ENCODE measurements at regions not wholly inside any gene's neighbourhood (a gene's known extent, or its start where the extent isn't known, plus 50 kb on each side); places are given as distances from the start of the nearest gene placed in this dataset.
A peak's percentile ranks its signal among the peaks of the same experiment; 100 is the strongest.

DNA sequence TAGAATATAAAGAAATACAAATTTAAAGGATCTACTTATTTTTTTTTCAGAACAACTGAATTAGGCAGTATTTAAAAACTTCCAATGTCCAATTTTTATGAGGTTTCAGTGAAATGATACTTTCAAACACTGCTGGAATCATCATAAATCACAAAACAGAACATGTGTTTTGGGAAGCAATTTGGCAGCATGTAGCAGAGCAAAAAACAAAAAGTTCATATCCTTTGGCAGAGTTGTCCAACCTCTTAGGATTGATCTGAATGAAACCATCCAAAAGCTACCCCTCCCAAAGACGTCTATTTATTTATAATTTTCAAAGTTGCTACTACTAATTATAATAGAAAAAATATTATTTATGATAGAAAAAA is 192.4 kb upstream of the PUM3 start:
- TF ChIP-seq CTCF (IDR thresholded peaks at IDR 0.05; ENCODE audit: insufficient read depth, low read length, severe bottlenecking), result no peak
- Histone ChIP-seq H3K4me3 (ENCODE audit: low read depth, low read length) (no peak overlapping the region), H3K36me3 (ENCODE audit: control insufficient read depth, insufficient read depth, low read length) (no peaks in the 10 kb centered on the region), H3K27me3 (ENCODE audit: control insufficient read depth, insufficient read depth, low read length) (no peaks in the 10 kb centered on the region)
- DNase-seq (ENCODE audit: low read depth) (no peak), FAIRE-seq (no peak)

DNA sequence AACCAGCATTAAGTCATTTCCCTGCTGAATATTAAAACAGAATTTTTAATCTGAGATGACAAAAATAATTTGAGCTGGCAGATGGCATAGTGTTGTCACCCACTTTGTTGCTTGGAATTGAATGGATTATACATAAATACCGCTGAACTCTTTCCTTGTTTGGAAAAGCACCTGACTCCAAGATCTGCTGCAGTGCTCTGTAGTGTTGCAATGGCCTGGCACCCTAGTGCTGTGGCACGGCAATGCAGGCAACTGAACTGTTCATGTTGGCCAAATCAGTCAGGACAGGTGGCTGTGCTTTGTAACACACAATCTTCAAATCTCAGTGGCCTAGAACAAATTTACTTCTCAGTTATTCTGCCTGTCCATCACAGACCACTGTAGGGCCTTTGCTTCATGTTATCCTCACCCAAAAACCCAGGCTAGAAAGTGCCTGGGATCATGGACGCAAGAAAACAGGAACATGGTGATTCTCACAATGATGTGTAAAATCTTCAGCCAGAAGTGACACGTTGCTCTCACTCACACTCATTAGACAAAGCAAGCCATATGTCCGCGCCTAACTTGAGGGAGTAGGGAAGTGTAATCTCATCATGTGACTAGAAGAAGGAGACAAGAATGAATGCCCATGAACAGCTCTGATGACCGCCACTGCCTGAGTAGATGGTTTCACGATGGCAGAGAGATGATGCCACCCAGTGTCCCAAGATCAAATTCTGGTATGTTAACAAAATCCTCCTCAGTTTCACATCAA is 191.9 kb upstream of the PUM3 start:
- no peaks in the 10 kb centered on the region for H3K27me3 ChIP-seq (ENCODE audit: control insufficient read depth, insufficient read depth, low read length)
- DNase-seq (ENCODE audit: low read depth) (no peak), FAIRE-seq (no peak)
- no peaks in the 10 kb centered on the region for H3K36me3 ChIP-seq (ENCODE audit: control insufficient read depth, insufficient read depth, low read length)
- no peak for TF ChIP-seq CTCF (IDR thresholded peaks at IDR 0.05; ENCODE audit: insufficient read depth, low read length, severe bottlenecking)
- no peak overlapping the region for H3K4me3 ChIP-seq (ENCODE audit: low read depth, low read length)

- no peak for TF ChIP-seq CTCF (IDR thresholded peaks at IDR 0.05; ENCODE audit: insufficient read depth, low read length, severe bottlenecking)
- Histone ChIP-seq H3K27me3 (ENCODE audit: control insufficient read depth, insufficient read depth, low read length) (no peaks in the 10 kb centered on the region), H3K36me3 (ENCODE audit: control insufficient read depth, insufficient read depth, low read length) (no peaks in the 10 kb centered on the region), H3K4me3 (ENCODE audit: low read depth, low read length) (no peak overlapping the region)
- DNase-seq (ENCODE audit: low read depth), result no peak
- FAIRE-seq, result no peak
These were observed 189.0 kb upstream of the PUM3 start for GRCh38 chr9:3032898-3033297.

- Histone ChIP-seq H3K4me3 (ENCODE audit: low read depth, low read length) (no peak overlapping the region), H3K27me3 (ENCODE audit: control insufficient read depth, insufficient read depth, low read length) (no peaks in the 10 kb centered on the region), H3K36me3 (ENCODE audit: control insufficient read depth, insufficient read depth, low read length) (no peaks in the 10 kb centered on the region)
- TF ChIP-seq CTCF (IDR thresholded peaks at IDR 0.05; ENCODE audit: insufficient read depth, low read length, severe bottlenecking), result no peak
- FAIRE-seq, result no peak
- no peak for DNase-seq (ENCODE audit: low read depth)
These were observed 184.6 kb upstream of the PUM3 start for GRCh38 chr9:3028535-3028934.

DNA sequence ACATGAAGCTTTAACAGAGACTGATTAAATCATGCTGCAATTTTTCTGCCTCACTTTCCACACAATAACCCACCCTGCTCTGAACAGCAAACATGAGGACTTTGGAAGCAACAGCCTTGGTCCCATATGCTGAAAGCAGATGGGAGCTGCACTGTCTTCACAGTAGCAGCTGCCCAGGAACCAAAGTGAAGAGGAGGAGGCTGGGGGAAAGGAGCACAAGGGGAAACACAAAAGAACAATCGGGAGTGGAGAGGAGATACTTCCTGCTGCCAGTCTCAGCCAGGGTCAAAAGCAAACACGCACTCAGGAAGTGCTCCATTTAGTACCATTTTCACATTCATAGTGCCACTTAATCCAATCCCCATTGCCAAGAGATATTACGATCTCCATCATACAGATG is 183.3 kb upstream of the PUM3 start:
- no peak overlapping the region for H3K4me3 ChIP-seq (ENCODE audit: low read depth, low read length)
- no peak for DNase-seq (ENCODE audit: low read depth)
- no peaks in the 10 kb centered on the region for H3K36me3 ChIP-seq (ENCODE audit: control insufficient read depth, insufficient read depth, low read length)
- no peaks in the 10 kb centered on the region for H3K27me3 ChIP-seq (ENCODE audit: control insufficient read depth, insufficient read depth, low read length)
- TF ChIP-seq CTCF (IDR thresholded peaks at IDR 0.05; ENCODE audit: insufficient read depth, low read length, severe bottlenecking), result no peak
- FAIRE-seq, result no peak

- Histone ChIP-seq H3K36me3 (ENCODE audit: control insufficient read depth, insufficient read depth, low read length) (no peaks in the 10 kb centered on the region), H3K27me3 (ENCODE audit: control insufficient read depth, insufficient read depth, low read length) (no peaks in the 10 kb centered on the region), H3K4me3 (ENCODE audit: low read depth, low read length) (no peak overlapping the region)
- no peak for TF ChIP-seq CTCF (IDR thresholded peaks at IDR 0.05; ENCODE audit: insufficient read depth, low read length, severe bottlenecking)
- DNase-seq (ENCODE audit: low read depth) (peak; percentile 40), FAIRE-seq (no peak)
These were observed 179.6 kb upstream of the PUM3 start for GRCh38 chr9:3023449-3023848.
